Skeletal muscle satellite cell (primary cell): ENCODE measurements at regions not wholly inside any gene's neighbourhood (a gene's known extent, or its start where the extent isn't known, plus 50 kb on each side); places are given as distances from the start of the nearest gene placed in this dataset.

Experiments used
- H3K27me3 ChIP-seq: 2 replicates; pipeline ENCODE4 v1.7.0; 2013; ENCODE audit warnings: low read length; ENCODE audit not compliant: control insufficient read depth, insufficient read depth
- H3K36me3 ChIP-seq: 2 replicates; pipeline ENCODE4 v1.7.0; 2013; ENCODE audit warnings: mild to moderate bottlenecking, control low read depth, low read length; ENCODE audit not compliant: insufficient read depth
- H3K4me1 ChIP-seq: 2 replicates; pipeline ENCODE4 v1.7.0; 2013; ENCODE audit warnings: low read length; ENCODE audit not compliant: control insufficient read depth, insufficient read depth
- H3K4me2 ChIP-seq: 2 replicates; pipeline ENCODE4 v1.7.0; 2013; ENCODE audit warnings: mild to moderate bottlenecking, low read length
- H3K4me3 ChIP-seq: 2 replicates; pipeline ENCODE4 v1.7.0; 2013; ENCODE audit warnings: low read length
- H3K9ac ChIP-seq: 2 replicates; pipeline ENCODE4 v1.7.0; 2013; ENCODE audit warnings: mild to moderate bottlenecking, low read depth, low read length, moderate library complexity
- H3K9me3 ChIP-seq: replicated peaks from 2 replicates; pipeline ENCODE4 v1.7.0; 2013; ENCODE audit warnings: mild to moderate bottlenecking, control low read depth, low read length

DNA sequence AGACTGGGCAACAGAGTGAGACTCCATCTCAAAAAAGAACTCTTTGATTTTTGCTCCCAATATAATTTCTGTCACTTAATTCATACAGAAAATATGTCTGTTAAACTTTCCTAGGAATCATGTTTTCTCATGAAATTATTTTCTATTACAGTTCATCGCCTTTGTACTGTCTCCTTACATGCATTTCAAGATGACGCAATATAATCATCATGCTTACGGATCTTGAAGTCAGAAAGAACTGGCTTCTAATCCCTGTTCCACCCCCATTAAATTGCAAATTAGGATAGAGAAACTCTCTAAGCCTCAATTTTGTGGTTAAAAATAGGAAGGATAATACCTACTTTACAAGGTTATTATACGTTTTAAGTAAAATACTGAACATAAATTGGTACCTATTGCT lies 467.6 kb upstream of the SMIM21 start:
- Histone ChIP-seq H3K4me2 (no peak overlapping the region), H3K4me3 (no peak overlapping the region), H3K36me3 (no peaks in the 10 kb centered on the region), H3K27me3 (peaks cover 3% of the 10 kb centered on the region), H3K4me1 (no peaks in the 10 kb centered on the region), H3K9ac (no peak overlapping the region), H3K9me3 (no peaks in the 10 kb centered on the region)

DNA sequence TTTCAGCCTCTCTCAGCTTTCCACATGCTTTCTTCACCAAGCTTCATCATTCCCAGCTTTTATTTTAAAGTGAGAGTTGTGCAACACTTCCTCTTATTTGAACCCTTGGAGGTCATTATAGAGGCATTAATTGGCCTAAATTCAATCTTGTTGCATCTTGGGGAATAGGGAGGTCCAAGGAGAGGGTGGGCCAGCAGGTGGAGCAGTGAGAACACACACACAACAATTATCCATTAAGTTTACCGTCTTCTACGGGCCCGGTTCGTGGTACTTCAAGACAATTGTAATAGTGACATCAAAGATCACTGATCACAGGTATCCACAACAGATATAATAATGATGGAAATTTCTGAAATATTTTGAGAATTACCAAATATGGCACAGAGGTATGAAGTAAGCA lies 457.2 kb upstream of the SMIM21 start:
- Histone ChIP-seq H3K4me1 (no peaks in the 10 kb centered on the region), H3K4me2 (no peak overlapping the region), H3K9ac (no peak overlapping the region), H3K36me3 (no peaks in the 10 kb centered on the region), H3K27me3 (no peaks in the 10 kb centered on the region), H3K9me3 (no peaks in the 10 kb centered on the region), H3K4me3 (no peak overlapping the region)

DNA sequence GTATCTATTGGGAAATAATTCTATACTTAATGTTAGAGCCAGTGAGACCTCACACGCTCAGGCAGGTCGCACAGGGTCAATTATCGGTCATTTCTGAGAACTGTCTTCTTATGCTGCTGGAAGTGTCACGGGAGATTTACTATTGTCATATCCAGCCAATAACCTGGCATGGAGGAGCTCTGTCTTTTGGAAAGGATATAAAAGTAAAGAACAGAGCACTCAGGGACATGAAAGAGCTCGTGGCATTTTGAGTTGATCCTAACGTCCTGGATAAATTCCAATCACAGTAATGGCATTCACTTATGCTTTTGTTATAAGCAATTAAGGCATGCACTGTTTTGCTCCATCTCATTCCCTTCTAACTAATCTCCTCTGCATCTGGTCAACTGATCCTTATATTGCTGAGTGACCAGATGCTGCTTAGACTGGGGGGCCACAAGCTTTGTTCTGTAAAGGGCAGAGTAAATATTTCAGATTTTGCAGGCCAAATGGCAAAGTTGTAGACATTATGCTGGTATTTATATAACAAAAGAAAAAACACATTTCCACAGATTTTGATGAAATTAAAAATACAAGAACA lies 453.5 kb upstream of the SMIM21 start:
- H3K9me3 ChIP-seq: no peaks in the 10 kb centered on the region
- no peak overlapping the region for H3K9ac ChIP-seq
- no peak overlapping the region for H3K4me3 ChIP-seq
- no peaks in the 10 kb centered on the region for H3K27me3 ChIP-seq
- H3K4me2 ChIP-seq: no peak overlapping the region
- no peaks in the 10 kb centered on the region for H3K36me3 ChIP-seq
- H3K4me1 ChIP-seq: no peaks in the 10 kb centered on the region

DNA sequence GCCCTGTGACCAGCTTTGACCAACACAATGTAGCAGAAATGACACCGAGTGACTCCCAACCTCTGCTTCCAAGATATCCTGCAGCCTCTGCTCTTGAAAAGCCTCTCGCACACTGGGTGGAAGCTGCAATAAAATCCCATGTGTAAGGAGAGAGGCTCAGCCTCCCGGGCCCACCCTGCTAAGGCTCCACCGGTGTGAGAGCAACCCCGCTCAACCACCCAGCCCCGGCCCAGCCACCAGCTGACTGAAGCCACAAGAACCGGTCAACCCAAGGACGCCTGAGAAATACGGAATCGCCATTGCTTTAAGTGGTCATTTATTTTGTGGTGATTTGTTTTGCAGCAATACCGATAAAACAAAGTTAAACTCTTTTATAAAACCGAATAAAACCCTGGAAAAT lies 452.8 kb upstream of the SMIM21 start:
- H3K4me3 ChIP-seq: no peak overlapping the region
- no peaks in the 10 kb centered on the region for H3K36me3 ChIP-seq
- no peaks in the 10 kb centered on the region for H3K4me1 ChIP-seq
- H3K27me3 ChIP-seq: no peaks in the 10 kb centered on the region
- no peak overlapping the region for H3K9ac ChIP-seq
- H3K9me3 ChIP-seq: no peaks in the 10 kb centered on the region
- H3K4me2 ChIP-seq: no peak overlapping the region

DNA sequence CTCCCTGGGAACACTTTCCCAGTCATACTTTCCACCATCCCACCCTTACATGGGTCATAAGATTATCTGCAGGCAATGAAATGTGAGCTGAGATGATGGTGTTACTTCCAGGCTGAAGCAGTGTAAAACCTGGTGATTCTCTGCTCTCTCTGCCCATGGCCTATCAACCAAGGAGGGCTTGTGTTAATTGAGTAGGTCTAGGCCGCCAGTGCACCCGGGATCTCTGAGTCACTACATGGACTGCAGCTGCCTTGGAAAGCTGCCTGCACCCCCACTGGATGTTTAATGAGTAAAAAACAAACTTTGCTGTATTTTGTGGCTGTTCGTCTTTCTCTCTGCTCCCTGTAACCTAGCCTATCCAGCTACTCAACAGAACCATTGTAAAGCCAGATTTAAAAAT lies 451.7 kb upstream of the SMIM21 start:
- no peak overlapping the region for H3K4me3 ChIP-seq
- H3K4me1 ChIP-seq: no peaks in the 10 kb centered on the region
- no peak overlapping the region for H3K4me2 ChIP-seq
- no peaks in the 10 kb centered on the region for H3K27me3 ChIP-seq
- H3K9me3 ChIP-seq: no peaks in the 10 kb centered on the region
- H3K36me3 ChIP-seq: no peaks in the 10 kb centered on the region
- H3K9ac ChIP-seq: no peak overlapping the region

DNA sequence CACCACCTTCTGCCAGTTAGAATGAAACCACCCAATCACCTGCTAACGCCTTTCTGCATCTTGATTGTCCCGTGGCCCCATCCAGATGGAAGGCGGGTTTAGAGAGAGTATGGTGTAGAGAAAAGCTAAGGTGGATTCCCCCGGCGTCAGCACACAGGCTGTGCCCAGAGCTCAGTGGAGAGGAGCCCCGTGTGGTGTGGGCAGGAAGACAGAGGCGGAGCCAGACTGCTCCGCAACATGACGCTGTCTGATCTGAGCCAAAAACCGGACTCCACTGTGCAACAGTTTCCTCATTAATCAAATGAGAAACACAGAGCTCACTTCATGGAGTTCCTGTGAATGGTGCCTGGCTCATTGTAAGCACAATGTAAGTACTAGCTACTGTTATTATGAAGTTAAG lies 448.1 kb upstream of the SMIM21 start:
- H3K36me3 ChIP-seq: no peaks in the 10 kb centered on the region
- no peak overlapping the region for H3K4me3 ChIP-seq
- no peaks in the 10 kb centered on the region for H3K9me3 ChIP-seq
- no peak overlapping the region for H3K4me2 ChIP-seq
- H3K27me3 ChIP-seq: no peaks in the 10 kb centered on the region
- no peaks in the 10 kb centered on the region for H3K4me1 ChIP-seq
- no peak overlapping the region for H3K9ac ChIP-seq

DNA sequence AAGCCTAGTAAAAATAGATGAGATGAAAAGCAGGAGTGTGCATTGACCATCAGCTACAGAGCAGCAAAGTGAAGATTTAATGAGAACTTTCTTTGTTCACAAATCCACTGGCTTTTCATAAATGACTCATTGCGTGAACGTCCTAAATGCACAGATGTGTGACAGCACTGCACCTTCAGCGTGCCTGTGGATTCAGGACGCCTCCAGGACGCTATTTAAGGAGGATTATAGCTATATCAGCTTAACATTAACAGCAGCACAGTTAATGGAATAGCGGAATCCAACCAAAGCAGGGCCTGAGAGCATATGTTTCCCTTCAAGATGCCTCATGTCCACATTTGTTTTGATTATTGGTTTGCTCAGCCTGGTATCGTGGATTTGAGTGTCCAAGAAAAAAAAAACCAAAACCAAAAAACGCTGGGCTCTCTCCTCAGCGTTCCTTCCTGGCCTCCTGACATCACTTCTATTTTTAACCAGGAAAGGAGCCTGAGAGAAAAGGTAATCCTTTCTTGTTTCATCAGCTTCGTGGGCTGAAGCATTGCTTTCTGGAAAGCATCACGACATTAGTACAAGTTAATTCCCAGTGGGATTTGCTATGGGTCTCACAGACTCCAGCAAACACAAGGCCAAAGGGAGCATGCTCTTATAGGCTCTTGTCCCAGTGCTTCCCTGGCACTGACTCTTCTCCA lies 447.0 kb upstream of the SMIM21 start:
- no peaks in the 10 kb centered on the region for H3K36me3 ChIP-seq
- no peak overlapping the region for H3K9ac ChIP-seq
- no peaks in the 10 kb centered on the region for H3K9me3 ChIP-seq
- no peaks in the 10 kb centered on the region for H3K4me1 ChIP-seq
- no peaks in the 10 kb centered on the region for H3K27me3 ChIP-seq
- no peak overlapping the region for H3K4me3 ChIP-seq
- H3K4me2 ChIP-seq: no peak overlapping the region

DNA sequence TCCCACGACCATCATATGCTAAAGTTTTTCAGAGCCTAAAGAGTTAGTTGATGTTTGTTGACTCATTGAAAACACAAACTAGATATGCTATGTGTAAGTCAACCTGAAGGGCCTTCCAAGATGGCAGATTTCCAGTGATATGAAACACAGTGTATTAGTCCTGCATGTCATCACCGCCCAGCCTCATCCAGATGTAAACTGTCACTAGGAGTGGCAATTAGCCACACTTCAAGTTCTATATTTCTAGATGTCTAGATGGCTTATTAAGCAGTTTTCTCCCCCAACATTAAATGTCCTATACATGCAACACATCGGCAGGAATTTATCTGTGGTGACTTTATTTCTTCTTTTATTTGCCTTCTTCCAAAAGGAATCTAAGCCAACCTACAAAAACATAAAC lies 444.1 kb upstream of the SMIM21 start:
- Histone ChIP-seq H3K4me1 (no peaks in the 10 kb centered on the region), H3K36me3 (no peaks in the 10 kb centered on the region), H3K27me3 (peaks cover under 1% of the 10 kb centered on the region), H3K9ac (no peak overlapping the region), H3K4me3 (no peak overlapping the region), H3K4me2 (no peak overlapping the region), H3K9me3 (no peaks in the 10 kb centered on the region)

DNA sequence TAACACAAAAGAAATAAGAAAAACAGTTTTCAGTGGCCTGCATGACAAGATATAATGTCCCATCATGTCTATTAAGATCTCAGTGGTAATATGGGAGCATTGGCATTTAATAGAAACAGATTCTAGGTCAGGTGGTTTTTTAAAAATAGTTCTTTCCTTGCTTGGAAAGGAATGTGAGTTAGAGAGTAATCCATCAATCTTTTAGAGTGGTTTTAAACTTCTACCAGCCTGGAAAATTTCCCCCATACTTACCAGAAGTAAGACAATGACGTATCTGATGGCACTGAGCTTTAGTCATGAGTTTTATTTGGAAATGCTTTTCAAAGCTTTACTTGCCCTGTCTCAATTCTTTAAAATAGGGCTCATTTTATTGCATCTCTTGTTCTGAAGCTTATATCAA lies 441.7 kb upstream of the SMIM21 start:
- Histone ChIP-seq H3K9me3 (no peaks in the 10 kb centered on the region), H3K4me3 (no peak overlapping the region), H3K4me2 (no peak overlapping the region), H3K4me1 (no peaks in the 10 kb centered on the region), H3K9ac (no peak overlapping the region), H3K36me3 (no peaks in the 10 kb centered on the region), H3K27me3 (peaks cover 3% of the 10 kb centered on the region)

DNA sequence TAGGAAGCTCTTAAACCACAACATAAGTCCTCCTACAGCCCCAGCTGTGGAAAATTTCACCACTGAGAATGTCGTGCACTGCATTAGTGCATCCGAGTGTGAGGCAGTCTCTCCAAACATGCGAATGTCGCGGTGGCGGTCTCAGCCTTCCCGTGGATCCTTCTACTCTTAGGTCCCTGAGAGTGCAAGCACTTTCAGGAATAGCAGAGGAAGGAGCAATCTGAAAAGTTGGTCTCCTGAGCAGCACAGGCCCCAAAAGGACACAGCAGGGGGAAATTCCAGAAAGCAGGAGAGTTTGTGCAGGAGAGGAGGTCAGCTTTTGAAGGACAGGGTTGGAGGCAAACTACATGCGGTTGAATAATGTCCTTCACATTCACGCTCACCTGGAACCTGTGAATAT lies 440.5 kb upstream of the SMIM21 start:
- no peaks in the 10 kb centered on the region for H3K9me3 ChIP-seq
- H3K36me3 ChIP-seq: no peaks in the 10 kb centered on the region
- peaks cover 3% of the 10 kb centered on the region for H3K27me3 ChIP-seq
- no peak overlapping the region for H3K4me2 ChIP-seq
- no peak overlapping the region for H3K4me3 ChIP-seq
- no peak overlapping the region for H3K9ac ChIP-seq
- H3K4me1 ChIP-seq: no peaks in the 10 kb centered on the region

DNA sequence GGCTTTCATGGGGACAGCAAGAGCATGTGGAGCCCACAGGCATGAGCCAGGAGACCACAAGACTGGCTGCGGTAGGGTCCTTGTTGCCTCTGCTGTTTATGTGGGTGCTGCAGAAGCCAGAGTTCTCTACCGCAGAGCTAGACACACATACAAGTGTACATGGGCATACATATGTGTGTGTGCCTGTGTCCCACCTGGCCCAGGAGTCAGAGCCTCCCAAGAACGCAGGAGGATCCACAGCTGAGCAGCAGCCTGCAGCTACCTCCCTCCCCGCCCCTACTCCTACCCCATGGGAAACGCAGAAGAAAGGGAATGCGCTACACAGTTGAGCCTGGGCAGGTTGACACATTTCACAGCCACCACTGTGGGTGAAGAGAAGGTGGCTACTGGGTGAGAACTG lies 438.1 kb upstream of the SMIM21 start:
- no peaks in the 10 kb centered on the region for H3K4me1 ChIP-seq
- no peaks in the 10 kb centered on the region for H3K9me3 ChIP-seq
- no peak overlapping the region for H3K4me3 ChIP-seq

DNA sequence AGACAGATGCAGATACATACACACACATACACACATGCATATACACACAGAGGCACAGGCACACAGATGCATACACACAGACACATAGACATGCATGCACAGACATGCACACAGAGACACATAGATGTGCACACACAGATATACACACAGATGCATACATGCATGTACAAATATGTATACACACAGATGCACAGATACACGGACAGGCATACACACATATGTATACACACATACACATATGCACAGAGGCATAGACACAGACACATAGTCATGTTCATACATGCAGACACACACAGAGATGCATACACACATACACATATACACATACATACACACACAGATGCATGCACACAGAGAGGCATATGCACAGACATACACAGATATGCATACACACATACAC lies 437.3 kb upstream of the SMIM21 start:
- no peak overlapping the region for H3K4me3 ChIP-seq
- no peaks in the 10 kb centered on the region for H3K36me3 ChIP-seq
- H3K27me3 ChIP-seq: peaks cover 3% of the 10 kb centered on the region
- H3K4me1 ChIP-seq: no peaks in the 10 kb centered on the region
- no peaks in the 10 kb centered on the region for H3K9me3 ChIP-seq
- no peak overlapping the region for H3K4me2 ChIP-seq
- H3K9ac ChIP-seq: no peak overlapping the region

More for the DNA sequence above, 438.1 kb upstream of the SMIM21 start:
- Histone ChIP-seq H3K9ac (no peak overlapping the region), H3K27me3 (peaks cover 3% of the 10 kb centered on the region), H3K36me3 (no peaks in the 10 kb centered on the region), H3K4me2 (no peak overlapping the region)
